ENCODE measurements at regions not wholly inside any gene's neighbourhood (a gene's known extent, or its start where the extent isn't known, plus 50 kb on each side); places are given as distances from the start of the nearest gene placed in this dataset.
"Not testable (repeated sequence)": the region's sequence is repeated elsewhere in the genome, so short reads cannot be mapped to it uniquely, and the experiment has no call there.

DNA sequence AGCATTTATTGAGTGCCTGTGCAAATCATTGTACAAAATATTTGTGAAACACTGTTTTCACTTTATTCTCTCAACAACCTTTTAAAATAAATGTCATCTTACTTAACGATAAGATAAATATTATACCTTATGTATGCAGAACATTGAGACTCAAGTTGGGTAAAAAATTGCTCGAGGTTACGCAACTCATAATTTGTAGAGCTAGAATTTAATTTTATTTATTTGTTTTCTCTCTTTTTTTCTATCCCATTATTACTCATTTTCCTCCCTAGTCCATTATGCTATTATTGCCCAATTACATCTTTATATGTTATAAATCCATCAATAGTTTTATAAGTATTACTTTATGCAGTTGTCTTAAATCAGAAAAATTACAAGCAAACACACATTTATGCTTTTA is 77.4 kb upstream of the ELOVL5 start:
- Histone ChIP-seq H3K27me3 (ENCODE audit: control insufficient read depth, insufficient read depth, low read length) (no peaks in the 10 kb centered on the region), H3K4me3 (ENCODE audit: low read length) (no peak overlapping the region), H3K4me1 (ENCODE audit: control insufficient read depth, insufficient read depth, low read length) (no peaks in the 10 kb centered on the region), H3K9me3 (ENCODE audit: control insufficient read depth, insufficient read depth, low read length) (no peaks in the 10 kb centered on the region), H3K36me3 (ENCODE audit: control insufficient read depth, insufficient read depth, low read length) (no peaks in the 10 kb centered on the region), H3K27ac (ENCODE audit: low read length) (no peak overlapping the region)
- Mint-ChIP-seq H3K9me3 (no peaks in the 10 kb centered on the region), H3K27ac (no peak overlapping the region), H3K36me3 (no peaks in the 10 kb centered on the region), H3K4me1 (peaks cover 10% of the 10 kb centered on the region in 2 donors), H3K4me3 (no peak overlapping the region), H3K27me3 (ENCODE audit: low read depth in 2 of 2) (peaks cover 0 to 2% of the 10 kb centered on the region in 2 donors)
- TF ChIP-seq, protein P1, sequence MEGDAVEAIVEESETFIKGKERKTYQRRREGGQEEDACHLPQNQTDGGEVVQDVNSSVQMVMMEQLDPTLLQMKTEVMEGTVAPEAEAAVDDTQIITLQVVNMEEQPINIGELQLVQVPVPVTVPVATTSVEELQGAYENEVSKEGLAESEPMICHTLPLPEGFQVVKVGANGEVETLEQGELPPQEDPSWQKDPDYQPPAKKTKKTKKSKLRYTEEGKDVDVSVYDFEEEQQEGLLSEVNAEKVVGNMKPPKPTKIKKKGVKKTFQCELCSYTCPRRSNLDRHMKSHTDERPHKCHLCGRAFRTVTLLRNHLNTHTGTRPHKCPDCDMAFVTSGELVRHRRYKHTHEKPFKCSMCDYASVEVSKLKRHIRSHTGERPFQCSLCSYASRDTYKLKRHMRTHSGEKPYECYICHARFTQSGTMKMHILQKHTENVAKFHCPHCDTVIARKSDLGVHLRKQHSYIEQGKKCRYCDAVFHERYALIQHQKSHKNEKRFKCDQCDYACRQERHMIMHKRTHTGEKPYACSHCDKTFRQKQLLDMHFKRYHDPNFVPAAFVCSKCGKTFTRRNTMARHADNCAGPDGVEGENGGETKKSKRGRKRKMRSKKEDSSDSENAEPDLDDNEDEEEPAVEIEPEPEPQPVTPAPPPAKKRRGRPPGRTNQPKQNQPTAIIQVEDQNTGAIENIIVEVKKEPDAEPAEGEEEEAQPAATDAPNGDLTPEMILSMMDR (IDR thresholded peaks at IDR 0.05) = no peak
- intact Hi-C loops (cut with micrococcal nuclease) = no loop called here
- no CpG with 5 or more reads among the region's 3 CpGs for WGBS (ENCODE audit: insufficient coverage)
- ATAC-seq (no peak), DNase-seq (no peak)

DNA sequence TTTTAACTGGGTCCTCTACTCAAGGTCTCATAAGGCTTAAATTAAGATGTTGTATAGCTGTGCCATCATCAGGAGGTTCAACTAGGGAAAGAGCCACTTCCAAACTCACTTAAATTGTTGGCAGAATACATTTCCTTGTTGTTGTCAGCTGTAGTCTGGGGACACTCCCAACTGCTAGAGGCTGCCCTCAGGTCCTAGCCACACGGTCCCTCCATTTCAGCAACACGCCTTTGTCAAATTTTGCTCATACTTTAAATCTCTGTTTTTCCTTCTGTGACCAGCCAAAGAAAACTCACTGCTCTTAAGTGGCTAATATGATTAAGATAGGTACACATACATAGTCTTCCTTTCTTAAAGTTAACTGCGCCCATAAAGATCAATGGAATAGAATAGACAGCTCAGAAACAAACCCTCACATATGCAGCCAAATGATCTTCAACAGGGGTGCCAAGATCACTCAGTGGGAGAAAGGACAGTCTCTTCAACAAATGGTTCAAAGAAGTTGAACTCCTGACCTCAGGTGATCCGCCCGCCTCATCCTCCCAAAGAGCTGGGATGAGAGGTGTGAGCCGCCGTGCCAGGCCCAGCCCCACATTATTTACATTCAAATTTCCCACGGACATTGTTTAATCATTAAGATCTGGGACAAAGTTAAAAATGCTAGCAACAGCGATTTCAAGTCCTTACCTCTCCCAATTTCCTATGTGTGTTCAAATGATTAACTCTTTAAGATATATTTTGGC is 76.4 kb upstream of the ELOVL5 start:
- TF ChIP-seq, protein P1 (IDR thresholded peaks at IDR 0.05) = no peak
- ATAC-seq = no peak

DNA sequence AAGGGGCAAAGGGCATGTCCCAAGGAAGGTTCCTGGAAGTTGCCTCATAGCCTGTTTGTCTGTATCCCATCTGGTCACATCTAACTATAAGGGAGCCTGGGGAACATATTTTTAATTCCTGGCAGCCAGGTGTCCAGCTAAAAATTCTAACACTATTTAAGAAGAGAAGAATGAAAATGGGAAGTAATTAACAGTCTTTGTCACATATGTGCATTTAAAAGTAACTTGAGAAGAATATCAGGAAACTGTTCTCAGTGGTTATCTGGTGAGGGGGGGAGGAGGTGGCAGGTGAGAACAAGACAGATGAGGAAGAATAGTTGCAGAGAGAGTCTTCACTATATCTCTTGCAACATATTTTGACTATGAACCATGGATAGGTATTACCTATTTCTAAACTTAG is 75.5 kb upstream of the ELOVL5 start:
- H3K27me3 Mint-ChIP-seq (ENCODE audit: low read depth in 2 of 2) = no peaks in the 10 kb centered on the region
- no peaks in the 10 kb centered on the region for H3K9me3 ChIP-seq (ENCODE audit: control insufficient read depth, insufficient read depth, low read length)
- no peaks in the 10 kb centered on the region for H3K27me3 ChIP-seq (ENCODE audit: control insufficient read depth, insufficient read depth, low read length)
- H3K27ac Mint-ChIP-seq = no peak overlapping the region
- no peaks in the 10 kb centered on the region for H3K36me3 Mint-ChIP-seq
- H3K4me1 Mint-ChIP-seq = peaks cover 6% of the 10 kb centered on the region in 2 donors
- H3K36me3 ChIP-seq (ENCODE audit: control insufficient read depth, insufficient read depth, low read length) = no peaks in the 10 kb centered on the region
- no peaks in the 10 kb centered on the region for H3K9me3 Mint-ChIP-seq
- no peak overlapping the region for H3K4me3 ChIP-seq (ENCODE audit: low read length)
- DNase-seq (no peak), ATAC-seq (no peak)
- no peak overlapping the region for H3K27ac ChIP-seq (ENCODE audit: low read length)
- TF ChIP-seq, protein P1 (IDR thresholded peaks at IDR 0.05) = no peak
- intact Hi-C loops (cut with micrococcal nuclease) = no loop called here
- no peak overlapping the region for H3K4me3 Mint-ChIP-seq
- no peaks in the 10 kb centered on the region for H3K4me1 ChIP-seq (ENCODE audit: control insufficient read depth, insufficient read depth, low read length)

More for the DNA sequence above, 76.4 kb upstream of the ELOVL5 start:
- no peaks in the 10 kb centered on the region for H3K27me3 ChIP-seq (ENCODE audit: control insufficient read depth, insufficient read depth, low read length)
- Mint-ChIP-seq H3K4me3 (no peak overlapping the region), H3K27ac (no peak overlapping the region), H3K4me1 (peaks cover 10% of the 10 kb centered on the region in 2 donors), H3K36me3 (no peaks in the 10 kb centered on the region), H3K27me3 (ENCODE audit: low read depth in 2 of 2) (peaks cover 0 to 1% of the 10 kb centered on the region in 2 donors), H3K9me3 (no peaks in the 10 kb centered on the region)
- H3K4me1 ChIP-seq (ENCODE audit: control insufficient read depth, insufficient read depth, low read length) = no peaks in the 10 kb centered on the region
- 94% methylated on average over 9 of the region's 9 CpGs for WGBS (ENCODE audit: insufficient coverage)
- H3K4me3 ChIP-seq (ENCODE audit: low read length) = no peak overlapping the region
- DNase-seq = no peak
- no peaks in the 10 kb centered on the region for H3K36me3 ChIP-seq (ENCODE audit: control insufficient read depth, insufficient read depth, low read length)
- H3K9me3 ChIP-seq (ENCODE audit: control insufficient read depth, insufficient read depth, low read length) = no peaks in the 10 kb centered on the region
- intact Hi-C loops (cut with micrococcal nuclease) = no loop called here
- H3K27ac ChIP-seq (ENCODE audit: low read length) = no peak overlapping the region

DNA sequence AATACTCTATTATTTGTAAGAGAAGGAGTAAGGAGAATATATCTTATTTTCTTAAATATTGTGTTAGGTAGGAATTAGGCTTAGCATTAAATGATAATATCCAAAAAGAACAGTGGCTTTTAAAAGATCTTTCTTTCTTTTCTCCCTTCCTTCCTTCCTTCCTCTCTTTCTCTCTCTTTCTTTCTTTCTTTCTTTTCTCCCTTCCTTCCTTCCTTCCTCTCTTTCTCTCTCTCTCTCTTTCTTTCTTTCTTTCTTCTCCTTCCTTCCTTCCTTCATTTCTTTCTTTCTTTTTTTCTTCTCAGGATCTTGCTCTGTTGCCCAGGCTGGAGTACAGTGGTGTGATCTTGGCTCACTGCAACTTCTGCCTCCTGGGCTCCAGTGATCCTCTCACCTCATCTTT is 74.8 kb upstream of the ELOVL5 start:
- intact Hi-C loops (cut with micrococcal nuclease); DNase-seq; H3K4me3 Mint-ChIP-seq; H3K4me1 ChIP-seq (ENCODE audit: control insufficient read depth, insufficient read depth, low read length); H3K9me3 Mint-ChIP-seq; H3K9me3 ChIP-seq (ENCODE audit: control insufficient read depth, insufficient read depth, low read length); H3K27me3 ChIP-seq (ENCODE audit: control insufficient read depth, insufficient read depth, low read length); H3K27me3 Mint-ChIP-seq (ENCODE audit: low read depth in 2 of 2); H3K36me3 ChIP-seq (ENCODE audit: control insufficient read depth, insufficient read depth, low read length); H3K36me3 Mint-ChIP-seq; H3K27ac Mint-ChIP-seq; ATAC-seq; H3K4me3 ChIP-seq (ENCODE audit: low read length); H3K27ac ChIP-seq (ENCODE audit: low read length); H3K4me1 Mint-ChIP-seq: not testable (repeated sequence)
